NCI-H1417 (cell line): ENCODE measurements at regions not wholly inside any gene's neighbourhood (a gene's known extent, or its start where the extent isn't known, plus 50 kb on each side); places are given as distances from the start of the nearest gene placed in this dataset.

Experiments
- DNase-seq, 3 experiments: peaks; one replicate each; lab custom pipeline; 2025; lab: John Stamatoyannopoulos, UW

DNA sequence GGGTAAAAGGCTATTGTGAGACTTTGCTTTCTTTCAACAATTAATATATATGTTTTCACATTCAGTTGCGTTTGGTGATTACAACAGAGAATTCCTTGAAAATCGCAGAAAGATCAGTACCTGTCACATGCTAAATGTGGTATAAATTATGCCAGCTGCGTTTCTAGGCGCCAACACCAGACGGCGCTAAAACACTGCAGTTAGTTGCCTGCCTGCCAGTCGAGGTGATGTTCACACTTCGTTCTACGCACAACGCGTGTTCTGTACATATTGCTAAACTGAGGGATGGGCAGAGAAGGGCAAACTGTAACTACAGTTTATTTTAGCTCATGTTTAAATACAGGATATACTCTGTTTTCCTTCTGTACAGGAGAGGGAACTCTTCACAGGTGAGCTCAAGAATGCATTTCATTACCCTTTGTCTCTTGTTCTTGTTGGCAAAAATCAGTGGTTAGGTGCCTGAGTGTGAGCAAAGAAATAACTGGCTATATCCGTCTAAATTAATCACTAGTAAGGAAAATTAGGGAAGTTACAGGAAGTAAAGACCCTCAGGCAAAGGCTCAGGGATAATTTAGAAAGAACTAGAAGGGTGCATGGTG lies 100.1 kb upstream of the RGS17 start:
- DNase-seq: peak; percentile 51 to 84 (median 66)

DNA sequence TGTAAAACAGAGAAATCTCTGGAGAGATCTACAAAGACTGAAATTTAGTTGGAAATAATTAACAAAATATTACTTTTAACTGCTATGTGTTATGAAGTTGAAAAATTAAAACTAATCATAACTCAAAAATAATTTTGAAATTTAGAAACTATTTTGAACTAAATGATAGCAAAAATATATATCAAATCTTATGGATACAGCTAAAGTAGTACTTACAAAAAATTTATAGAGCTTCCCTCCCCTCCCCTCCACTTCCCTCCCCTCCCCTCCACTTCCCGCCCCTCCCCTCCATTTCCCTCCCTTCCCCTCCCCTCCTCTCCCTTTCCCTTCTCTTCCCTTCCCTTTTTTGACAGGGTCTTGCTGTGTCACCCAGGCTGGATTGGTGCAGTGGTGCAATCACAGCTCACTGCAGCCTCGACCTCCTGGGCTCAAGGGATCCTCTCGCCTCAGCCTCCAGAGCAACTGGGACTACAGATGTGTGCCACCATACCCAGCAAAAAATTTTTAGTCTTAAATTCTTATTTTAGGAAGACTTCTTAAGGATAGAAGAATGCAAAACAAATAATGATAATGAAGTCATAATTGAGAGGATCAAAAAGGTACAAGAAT lies 87.2 kb upstream of the RGS17 start:
- no peak for DNase-seq

DNA sequence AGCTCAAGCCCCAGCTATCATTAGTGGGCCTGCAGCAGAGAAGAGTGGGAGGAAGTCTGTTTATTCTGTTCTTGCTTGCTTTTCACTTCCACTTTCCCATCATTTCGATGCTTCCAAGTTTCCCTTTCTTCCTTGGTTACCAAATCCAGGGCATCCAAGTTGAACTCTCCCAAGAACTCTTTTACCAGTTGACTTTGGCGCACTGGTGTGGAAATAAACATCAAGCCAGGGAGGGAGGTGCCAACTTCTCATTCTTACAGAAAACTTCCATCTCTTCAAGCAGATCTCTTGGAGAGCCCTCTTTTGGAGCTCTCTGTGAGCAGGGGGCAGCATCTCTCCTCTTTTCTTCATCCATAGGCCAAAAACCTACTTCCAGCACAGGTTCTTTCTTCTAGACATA lies 85.7 kb upstream of the RGS17 start:
- no peak for DNase-seq

- no peak for DNase-seq
These were observed 84.2 kb upstream of the RGS17 start for GRCh38 chr6:153215242-153215641.

GRCh38 chr6:153214436-153214835 lies 83.4 kb upstream of the RGS17 start:
- DNase-seq: no peak

DNA sequence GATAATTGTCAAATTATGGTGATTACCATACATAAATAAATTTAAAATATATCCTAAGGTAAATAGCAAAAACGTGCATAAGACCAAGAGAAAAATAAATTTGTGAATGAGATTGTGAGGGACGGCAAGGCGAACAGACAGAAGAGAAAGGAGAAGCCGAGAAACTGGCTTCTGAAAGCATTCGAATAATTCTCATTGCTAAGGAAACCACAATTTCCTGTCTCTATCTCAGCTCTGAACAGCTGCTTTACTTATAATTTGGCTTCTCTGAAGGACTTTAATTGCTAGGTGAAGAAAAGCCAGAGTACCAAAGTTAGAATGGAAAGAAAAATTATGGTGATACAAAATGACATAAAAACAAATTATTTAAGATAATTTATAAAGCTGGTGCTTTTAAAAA lies 79.0 kb upstream of the RGS17 start:
- peak in 1 of 3 experiments; percentile 20 for DNase-seq

DNA sequence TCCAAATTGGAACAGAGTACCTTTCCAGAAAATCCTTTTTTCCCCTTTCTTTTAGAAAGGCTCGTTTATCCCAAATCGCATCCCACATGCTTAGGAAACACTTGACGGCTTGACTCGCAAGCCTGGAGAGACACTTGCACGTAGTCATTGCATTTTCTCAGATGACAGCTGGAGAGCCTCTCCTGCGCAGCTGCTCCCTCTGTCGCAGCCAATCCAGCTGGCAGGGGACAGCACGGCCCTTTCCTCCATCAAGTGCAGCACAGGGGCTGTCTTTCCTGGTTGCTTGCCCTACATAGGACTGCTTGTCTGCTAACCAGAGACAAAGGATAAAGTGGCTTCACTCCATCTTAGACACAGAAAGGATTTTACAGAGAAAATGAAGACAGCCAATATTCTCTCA lies 77.6 kb upstream of the RGS17 start:
- DNase-seq: peak; percentile 37 to 84 (median 75)

DNA sequence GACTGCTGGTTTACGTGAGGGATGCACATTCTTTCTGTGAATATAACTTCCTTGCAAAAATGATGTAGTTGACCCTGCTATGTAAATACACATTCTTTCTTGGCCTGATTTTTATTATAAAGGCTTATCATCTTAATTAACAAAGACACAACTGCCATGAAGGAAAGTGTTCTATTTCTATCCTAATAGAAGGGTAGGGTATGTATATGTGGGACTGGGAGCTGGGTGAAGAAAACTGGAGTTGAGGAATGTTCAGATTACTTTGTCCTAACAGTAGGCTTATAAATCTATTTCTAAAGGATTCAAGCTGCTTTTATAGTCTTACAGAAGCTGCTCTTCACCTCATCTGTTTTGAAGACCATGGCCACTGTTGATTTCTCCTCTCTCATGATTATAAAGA lies 76.5 kb upstream of the RGS17 start:
- DNase-seq: no peak

DNA sequence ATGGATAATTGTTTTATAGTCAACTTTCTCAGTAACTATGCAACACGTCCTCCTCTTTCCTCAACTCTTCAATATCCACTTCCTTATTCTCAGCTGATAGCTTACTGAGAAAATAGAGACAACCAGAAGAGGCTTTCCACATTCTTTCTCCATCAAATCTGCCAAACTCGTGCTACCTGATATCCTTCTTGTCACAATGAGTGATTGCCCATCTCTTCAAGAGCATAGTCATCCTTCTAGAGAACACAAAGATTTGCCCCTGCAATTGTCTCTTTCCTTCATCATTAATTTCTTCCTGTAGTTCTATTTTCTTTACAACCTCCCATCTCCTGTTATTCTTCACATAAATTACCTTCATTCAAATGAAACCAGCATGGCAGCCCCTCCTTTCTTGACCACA lies 75.9 kb upstream of the RGS17 start:
- DNase-seq: peak in 2 of 3 experiments; percentile 18 to 29

DNA sequence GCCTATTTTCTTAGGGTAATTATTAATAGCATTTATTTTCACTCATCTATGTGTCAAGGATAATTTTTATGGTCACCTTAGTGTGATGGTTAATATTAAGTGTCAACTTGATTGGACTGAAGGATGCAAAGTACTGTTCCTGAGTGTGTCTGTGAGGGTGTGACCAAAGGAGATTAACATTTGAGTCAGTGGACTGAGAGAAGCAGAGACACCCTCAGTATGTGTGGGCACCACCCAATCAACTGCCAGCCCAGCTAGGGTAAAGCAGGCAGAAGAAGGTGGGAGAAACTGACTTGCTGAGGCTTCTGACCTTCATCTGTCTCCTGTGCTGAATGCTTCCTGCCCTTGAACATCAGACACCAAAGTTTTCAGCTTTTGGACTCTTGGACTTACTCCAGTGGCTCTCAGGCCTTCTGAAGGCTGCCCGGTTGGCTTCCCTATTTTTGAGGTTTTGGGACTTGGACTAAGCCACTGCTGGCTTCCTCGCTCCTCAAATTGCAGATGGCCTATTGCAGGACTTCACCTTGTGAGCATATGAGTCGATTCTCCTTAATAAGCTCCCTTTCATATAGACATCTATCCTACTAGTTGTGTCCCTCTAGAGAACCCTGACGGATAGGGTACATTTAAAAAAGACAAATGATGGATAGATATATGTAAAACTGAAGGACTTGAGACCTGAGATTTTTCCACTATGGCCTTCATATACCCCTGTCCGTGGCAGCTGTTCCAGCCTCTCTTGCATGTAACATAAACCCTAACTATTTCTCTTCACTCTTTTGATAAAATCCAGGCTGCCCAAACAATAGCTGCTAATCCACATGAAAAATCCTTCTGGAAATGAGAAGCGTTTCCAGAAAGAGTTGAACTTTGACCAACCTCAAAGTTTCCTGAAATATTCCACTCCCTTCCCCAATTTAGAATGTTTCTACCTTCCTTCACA lies 62.1 kb upstream of the RGS17 start:
- no peak for DNase-seq

DNA sequence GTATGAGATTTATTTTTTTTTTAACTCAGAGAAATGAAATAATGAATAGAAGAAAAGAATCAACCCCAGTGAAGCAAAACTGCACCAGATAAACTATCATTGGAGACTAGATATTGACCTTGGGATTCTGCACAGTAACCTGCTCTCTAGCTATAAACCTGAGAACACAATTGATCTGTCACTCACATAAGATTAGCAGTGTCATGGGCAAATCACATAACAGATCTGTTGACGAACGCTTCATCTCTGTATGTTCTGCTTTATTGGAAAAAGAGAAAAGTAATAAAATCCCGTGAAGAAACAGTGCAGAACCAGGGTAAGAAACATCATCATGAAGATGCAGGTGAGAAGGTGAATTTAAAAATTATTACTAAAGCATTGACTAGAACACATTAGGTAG lies 52.8 kb upstream of the RGS17 start:
- DNase-seq: peak in 1 of 3 experiments; percentile 11
